ENCODE measurements at regions not wholly inside any gene's neighbourhood (a gene's known extent, or its start where the extent isn't known, plus 50 kb on each side); places are given as distances from the start of the nearest gene placed in this dataset.

GRCh38 chr2:147647816-147648215 lies 197.0 kb upstream of the ACVR2A start:
- DNase-seq = no peak

GRCh38 chr2:147646818-147647468 lies 197.9 kb upstream of the ACVR2A start:
- DNase-seq = peak; percentile 86

- DNase-seq = peak; percentile 55
These were observed 200.3 kb upstream of the ACVR2A start for GRCh38 chr2:147644491-147644890.

GRCh38 chr2:147642765-147643164 lies 202.1 kb upstream of the ACVR2A start:
- no peak for DNase-seq

GRCh38 chr2:147641651-147642050 lies 203.2 kb upstream of the ACVR2A start:
- DNase-seq = no peak

- no peak for DNase-seq
These were observed 204.9 kb upstream of the ACVR2A start for GRCh38 chr2:147639891-147640290.

- no peak for DNase-seq
These were observed 205.4 kb upstream of the ACVR2A start for GRCh38 chr2:147639386-147639785.

- no peak for DNase-seq
These were observed 207.9 kb upstream of the ACVR2A start for GRCh38 chr2:147636886-147637285.

- DNase-seq = no peak
These were observed 208.5 kb upstream of the ACVR2A start for GRCh38 chr2:147636238-147636882.

GRCh38 chr2:147634826-147635225 lies 210.0 kb upstream of the ACVR2A start:
- no peak for DNase-seq

- no peak for DNase-seq
These were observed 212.6 kb upstream of the ACVR2A start for GRCh38 chr2:147632198-147632597.

- no peak for DNase-seq
These were observed 213.5 kb upstream of the ACVR2A start for GRCh38 chr2:147631294-147631693.

GRCh38 chr2:147630585-147630984 lies 214.2 kb upstream of the ACVR2A start:
- DNase-seq = no peak

- no peak for DNase-seq
These were observed 215.8 kb upstream of the ACVR2A start for GRCh38 chr2:147628971-147629421.

GRCh38 chr2:147623328-147623727 lies 221.5 kb upstream of the ACVR2A start:
- DNase-seq = no peak

GRCh38 chr2:147621656-147622197 lies 223.1 kb upstream of the ACVR2A start:
- DNase-seq = no peak

- DNase-seq = no peak
These were observed 225.0 kb upstream of the ACVR2A start for GRCh38 chr2:147619808-147620207.

- no peak for DNase-seq
These were observed 229.1 kb upstream of the ACVR2A start for GRCh38 chr2:147615726-147616125.

- no peak for DNase-seq
These were observed 229.8 kb upstream of the ACVR2A start for GRCh38 chr2:147614979-147615470.

- no peak for DNase-seq
These were observed 230.4 kb upstream of the ACVR2A start for GRCh38 chr2:147614471-147614870.

GRCh38 chr2:147610496-147611040 lies 234.3 kb upstream of the ACVR2A start:
- peak; percentile 6 for DNase-seq

- no peak for DNase-seq
These were observed 235.5 kb upstream of the ACVR2A start for GRCh38 chr2:147609301-147609700.

GRCh38 chr2:147607379-147607778 lies 237.4 kb upstream of the ACVR2A start:
- no peak for DNase-seq

GRCh38 chr2:147603876-147604275 lies 241.0 kb upstream of the ACVR2A start:
- DNase-seq = no peak
